Stimulated activated CD8-positive, alpha-beta memory T cell treated with anti-CD3 and anti-CD28 coated beads, Interleukin-15, amount 100 ng/mL, for 24 hours (primary cell): ENCODE measurements at regions not wholly inside any gene's neighbourhood (a gene's known extent, or its start where the extent isn't known, plus 50 kb on each side); places are given as distances from the start of the nearest gene placed in this dataset.
A peak's percentile ranks its signal among the peaks of the same experiment; 100 is the strongest.
"Not testable (repeated sequence)": the region's sequence is repeated elsewhere in the genome, so short reads cannot be mapped to it uniquely, and the experiment has no call there.

Experiments used
- DNase-seq: peaks from one replicate; pipeline ENCODE4 v3.0.0-alpha.2; 2020; ENCODE audit warnings: low read depth

DNA sequence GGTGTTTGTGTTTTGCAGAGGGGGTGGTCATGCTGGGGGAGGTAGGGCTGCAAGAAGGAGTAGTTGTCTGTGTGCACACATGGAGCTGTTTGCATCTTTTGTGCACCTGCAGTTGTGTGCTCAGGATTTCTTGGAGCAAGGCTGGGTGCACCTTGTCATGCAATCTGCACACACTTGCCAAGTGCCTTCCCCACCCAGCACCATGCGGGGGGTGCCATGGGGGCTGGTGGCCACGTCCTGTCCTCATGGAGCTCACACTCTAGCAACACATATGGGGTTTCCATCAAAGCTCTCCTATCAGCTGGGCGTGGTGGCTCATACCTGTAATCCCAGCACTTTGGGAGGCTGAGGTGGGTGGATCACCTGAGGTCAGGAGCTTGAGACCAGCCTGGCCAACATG is 111.6 kb downstream of the CRLF3 start:
- not testable (repeated sequence) for DNase-seq

- not testable (repeated sequence) for DNase-seq
Observed at GRCh38 chr17:30711626-30712507, 112.6 kb downstream of the CRLF3 start.

GRCh38 chr17:30711176-30711575 is 113.3 kb downstream of the CRLF3 start:
- DNase-seq: not testable (repeated sequence)

GRCh38 chr17:30710276-30711088 is 114.0 kb downstream of the CRLF3 start:
- DNase-seq: not testable (repeated sequence)

- not testable (repeated sequence) for DNase-seq
Observed at GRCh38 chr17:30709561-30710275, 114.8 kb downstream of the CRLF3 start.

DNA sequence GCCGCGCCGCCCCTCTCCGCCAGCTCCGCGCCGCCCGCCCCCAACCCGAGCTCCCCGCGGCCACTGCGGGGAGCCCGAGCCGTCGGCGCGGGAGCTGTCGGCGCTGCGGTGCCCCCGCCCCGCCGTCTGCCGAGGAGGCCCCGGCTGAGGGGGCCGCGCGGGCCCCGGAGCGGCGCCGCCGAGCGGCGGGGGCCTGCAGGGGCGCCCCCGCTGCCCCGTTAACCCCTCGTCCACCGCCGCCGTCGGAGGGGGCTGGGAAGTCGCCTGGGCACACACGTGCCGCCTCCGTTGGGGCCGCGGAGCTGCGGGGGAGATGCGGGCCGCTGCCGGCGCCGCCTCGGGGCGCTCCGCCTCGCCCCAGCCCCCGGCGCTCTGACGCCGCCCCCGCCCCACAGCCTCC is 115.4 kb downstream of the CRLF3 start:
- not testable (repeated sequence) for DNase-seq

- DNase-seq: peak; percentile 46
Observed at GRCh38 chr17:30708241-30709078, 116.0 kb downstream of the CRLF3 start.

DNA sequence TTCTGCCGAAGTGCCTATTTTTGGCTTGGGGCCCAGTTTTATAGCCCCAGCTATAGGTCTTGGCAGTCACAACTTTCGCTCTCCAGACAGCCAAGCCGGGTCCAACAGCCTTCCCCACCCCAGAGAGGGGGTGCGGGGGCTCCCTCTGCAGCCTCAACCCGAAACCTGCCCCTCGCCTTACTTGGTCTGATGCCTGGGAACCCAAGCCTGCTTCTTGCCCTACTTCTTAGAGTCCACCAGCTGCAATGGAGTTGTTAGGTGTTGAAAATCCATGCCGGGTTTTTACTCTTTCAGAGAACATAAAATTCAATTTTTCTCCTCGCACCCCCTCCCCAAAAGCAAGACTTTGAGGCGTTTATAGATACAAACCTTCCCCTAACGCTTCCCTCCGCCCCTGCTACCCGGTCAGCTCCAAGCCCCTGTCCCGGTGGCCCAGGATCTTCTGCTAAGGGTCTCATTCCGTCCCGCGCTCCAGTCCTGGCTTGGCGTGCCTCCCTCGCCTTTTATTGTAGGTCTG is 116.7 kb downstream of the CRLF3 start:
- not testable (repeated sequence) for DNase-seq

- DNase-seq: not testable (repeated sequence)
Observed at GRCh38 chr17:30706461-30707335, 117.8 kb downstream of the CRLF3 start.

GRCh38 chr17:30706004-30706403 is 118.5 kb downstream of the CRLF3 start:
- not testable (repeated sequence) for DNase-seq

DNA sequence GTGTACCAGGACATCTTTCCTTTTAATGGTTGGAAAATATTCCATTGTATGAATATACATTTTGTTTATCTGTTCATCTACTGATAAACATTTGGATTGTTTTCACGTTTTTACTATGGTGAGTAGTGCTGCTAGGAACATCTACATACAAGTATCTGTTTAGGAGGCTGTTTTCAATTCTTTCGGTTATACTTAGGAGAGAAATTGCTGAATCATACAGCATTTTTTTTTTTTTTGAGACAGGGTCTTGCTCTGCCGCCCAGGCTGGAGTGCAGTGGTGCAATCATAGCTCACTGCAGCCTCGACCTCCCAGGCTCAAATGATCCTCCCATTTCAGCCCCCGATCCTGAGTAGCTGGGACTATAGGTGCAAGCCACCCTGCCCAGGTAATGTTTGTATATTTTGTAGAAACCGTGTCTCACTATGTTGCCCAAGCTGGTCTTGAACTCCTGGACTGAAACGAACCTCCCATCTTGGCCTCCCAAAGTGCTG is 122.9 kb downstream of the CRLF3 start:
- DNase-seq: no peak

- not testable (repeated sequence) for DNase-seq
Observed at GRCh38 chr17:30700833-30701232, 123.7 kb downstream of the CRLF3 start.

DNA sequence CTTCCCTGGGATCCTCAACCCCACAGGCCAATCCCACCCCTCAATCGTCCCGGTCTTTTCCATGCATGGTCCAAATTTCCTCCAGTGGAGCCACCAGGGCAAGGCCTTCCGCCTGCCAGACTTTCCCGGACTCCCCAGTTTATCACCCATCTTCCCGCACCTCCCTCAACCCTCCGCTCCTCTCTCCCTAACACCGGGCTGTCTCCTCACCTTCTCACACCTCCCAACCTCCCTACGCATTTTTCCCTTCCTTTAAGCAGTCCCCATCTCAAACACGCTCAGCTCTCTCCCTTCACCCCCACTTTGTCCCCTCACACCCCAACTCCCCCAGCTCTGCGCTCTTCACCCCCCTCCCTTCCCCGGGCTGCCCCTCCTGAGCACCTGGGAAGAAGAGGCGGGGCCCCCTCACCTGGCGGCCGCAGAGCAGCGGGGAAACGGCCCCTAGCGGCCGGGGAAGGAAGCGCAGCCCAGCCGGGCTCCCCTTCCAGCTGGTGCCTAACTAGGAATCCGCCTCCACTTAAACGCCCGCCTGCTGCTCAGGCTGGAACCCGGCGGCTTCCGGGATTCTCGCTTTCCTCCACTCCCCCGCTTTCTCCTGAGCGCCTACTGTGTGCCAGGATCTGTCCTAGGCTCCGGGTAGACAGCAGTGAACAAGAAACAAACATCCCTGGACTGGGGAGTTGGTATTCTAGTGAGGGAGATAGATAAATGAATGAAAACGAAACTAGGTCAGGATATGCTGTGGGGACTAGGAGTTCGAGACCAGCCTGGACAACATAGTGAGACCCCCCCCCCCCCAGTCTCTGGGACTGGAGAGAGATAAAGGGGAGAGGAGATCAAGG is 126.7 kb downstream of the CRLF3 start:
- DNase-seq: peak; percentile 56

GRCh38 chr17:30696234-30696633 is 128.3 kb downstream of the CRLF3 start:
- DNase-seq: no peak

GRCh38 chr17:30695265-30695811 is 129.2 kb downstream of the CRLF3 start:
- DNase-seq: not testable (repeated sequence)

DNA sequence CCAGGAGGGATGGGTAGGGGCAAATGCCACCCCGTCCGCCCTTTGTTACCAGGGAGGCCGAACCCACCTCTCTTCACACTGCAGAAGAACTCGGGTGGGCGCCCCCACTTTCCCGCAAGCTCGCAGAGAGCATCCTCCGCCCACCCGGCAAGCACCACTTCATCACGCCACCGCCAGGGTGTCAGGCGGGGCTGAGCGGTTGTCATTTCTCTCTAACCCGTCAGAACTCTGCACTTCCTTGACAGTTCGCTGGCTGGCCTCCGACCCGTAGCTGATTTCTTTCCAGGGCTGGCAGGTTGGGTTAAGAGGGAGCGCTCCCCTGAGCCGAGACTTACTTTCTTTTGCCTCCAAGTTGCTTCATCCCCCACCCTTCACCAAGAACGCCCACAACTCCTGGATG is 130.7 kb downstream of the CRLF3 start:
- not testable (repeated sequence) for DNase-seq

GRCh38 chr17:30689266-30690000 is 135.1 kb downstream of the CRLF3 start:
- DNase-seq: not testable (repeated sequence)
